ENCODE measurements at regions not wholly inside any gene's neighbourhood (a gene's known extent, or its start where the extent isn't known, plus 50 kb on each side); places are given as distances from the start of the nearest gene placed in this dataset.

GRCh38 chr1:235925016-235925415, 58.3 kb upstream of the LYST start:
- DNase-seq (ENCODE audit: extremely low read depth in 1 of 2, low read depth in 1 of 2), result no peak

- no peak for DNase-seq (ENCODE audit: extremely low read depth in 1 of 2, low read depth in 1 of 2)
Measured at GRCh38 chr1:235923466-235924021, 56.8 kb upstream of the LYST start.

- no peak for DNase-seq (ENCODE audit: extremely low read depth in 1 of 2, low read depth in 1 of 2)
Measured at GRCh38 chr1:235920596-235921375, 54.1 kb upstream of the LYST start.

- DNase-seq (ENCODE audit: extremely low read depth in 1 of 2, low read depth in 1 of 2), result no peak
Measured at GRCh38 chr1:235919833-235920441, 53.2 kb upstream of the LYST start.

- no peak for DNase-seq (ENCODE audit: extremely low read depth in 1 of 2, low read depth in 1 of 2)
Measured at GRCh38 chr1:235919127-235919832, 52.6 kb upstream of the LYST start.

GRCh38 chr1:235918465-235918864, 51.8 kb upstream of the LYST start:
- DNase-seq (ENCODE audit: extremely low read depth in 1 of 2, low read depth in 1 of 2), result no peak

GRCh38 chr1:235918032-235918431, 51.3 kb upstream of the LYST start:
- no peak for DNase-seq (ENCODE audit: extremely low read depth in 1 of 2, low read depth in 1 of 2)

- peak; percentile 22 to 63 for DNase-seq (ENCODE audit: extremely low read depth in 1 of 2, low read depth in 1 of 2)
Measured at GRCh38 chr1:235917267-235917811, 50.6 kb upstream of the LYST start.
